ENCODE measurements at regions not wholly inside any gene's neighbourhood (a gene's known extent, or its start where the extent isn't known, plus 50 kb on each side); places are given as distances from the start of the nearest gene placed in this dataset.

DNA sequence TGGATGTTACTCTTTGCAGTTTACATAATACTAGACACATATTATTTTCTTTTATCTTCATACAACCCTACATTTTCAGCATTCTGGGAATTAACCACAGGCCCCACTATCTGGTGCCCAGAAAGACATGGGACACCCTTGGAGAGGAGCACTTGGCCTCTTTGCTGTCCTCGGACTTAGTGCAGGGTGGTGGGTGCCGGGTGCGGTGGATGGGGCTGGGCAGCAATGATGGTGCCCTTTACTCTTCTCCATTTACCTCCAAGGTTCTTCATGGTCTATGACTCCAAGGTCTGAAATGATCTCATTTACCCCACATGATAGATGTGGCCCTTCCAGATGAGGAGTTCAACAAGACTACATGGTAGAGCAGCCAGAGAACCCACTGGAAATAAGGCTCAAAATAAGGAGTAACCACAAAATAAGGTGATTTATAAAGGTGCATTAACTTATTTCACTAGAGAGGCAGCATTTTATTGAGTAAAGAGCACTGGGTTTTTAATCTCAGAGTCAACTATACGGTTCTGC is 56.2 kb upstream of the IGFBP3 start:
- TF ChIP-seq, protein P1, sequence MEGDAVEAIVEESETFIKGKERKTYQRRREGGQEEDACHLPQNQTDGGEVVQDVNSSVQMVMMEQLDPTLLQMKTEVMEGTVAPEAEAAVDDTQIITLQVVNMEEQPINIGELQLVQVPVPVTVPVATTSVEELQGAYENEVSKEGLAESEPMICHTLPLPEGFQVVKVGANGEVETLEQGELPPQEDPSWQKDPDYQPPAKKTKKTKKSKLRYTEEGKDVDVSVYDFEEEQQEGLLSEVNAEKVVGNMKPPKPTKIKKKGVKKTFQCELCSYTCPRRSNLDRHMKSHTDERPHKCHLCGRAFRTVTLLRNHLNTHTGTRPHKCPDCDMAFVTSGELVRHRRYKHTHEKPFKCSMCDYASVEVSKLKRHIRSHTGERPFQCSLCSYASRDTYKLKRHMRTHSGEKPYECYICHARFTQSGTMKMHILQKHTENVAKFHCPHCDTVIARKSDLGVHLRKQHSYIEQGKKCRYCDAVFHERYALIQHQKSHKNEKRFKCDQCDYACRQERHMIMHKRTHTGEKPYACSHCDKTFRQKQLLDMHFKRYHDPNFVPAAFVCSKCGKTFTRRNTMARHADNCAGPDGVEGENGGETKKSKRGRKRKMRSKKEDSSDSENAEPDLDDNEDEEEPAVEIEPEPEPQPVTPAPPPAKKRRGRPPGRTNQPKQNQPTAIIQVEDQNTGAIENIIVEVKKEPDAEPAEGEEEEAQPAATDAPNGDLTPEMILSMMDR (IDR thresholded peaks at IDR 0.05 in 4 of 5, conservative IDR thresholded peaks at IDR 0.05 in 1 of 5), result no peak
- TF ChIP-seq POLR2A (IDR thresholded peaks at IDR 0.05), result no peak
